ENCODE measurements at regions not wholly inside any gene's neighbourhood (a gene's known extent, or its start where the extent isn't known, plus 50 kb on each side); places are given as distances from the start of the nearest gene placed in this dataset.

DNA sequence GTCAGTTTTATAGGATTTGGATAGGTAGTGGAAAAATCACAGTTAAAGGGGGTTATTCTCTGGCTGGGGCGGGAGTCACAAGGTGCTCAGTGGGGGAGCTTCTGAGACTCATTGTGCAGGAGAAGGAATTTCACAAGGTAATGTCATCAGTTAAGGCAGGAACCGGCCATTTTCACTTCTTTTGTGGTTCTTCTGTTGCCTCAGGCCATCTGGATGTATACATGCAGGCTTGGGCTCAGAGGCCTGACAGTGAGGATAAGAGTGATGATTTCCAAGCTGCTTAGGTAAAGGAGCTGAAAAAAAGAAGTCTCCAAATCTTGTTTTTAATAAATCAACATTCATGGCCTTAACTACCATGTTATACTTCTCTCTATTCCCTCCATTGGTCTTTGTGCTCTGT lies 622.9 kb upstream of the ID4 start:
- H3K4me1 ChIP-seq (ENCODE audit: control insufficient read depth, insufficient read depth, low read length), result no peaks in the 10 kb centered on the region
- POLR2A ChIA-PET, result no interaction called here
- 0% methylated on average over 2 of the region's 2 CpGs for WGBS (ENCODE audit: insufficient coverage, insufficient replicate concordance, low lambda C conversion rate, missing lambda C conversion rate)
- intact Hi-C loops (cut with micrococcal nuclease; ENCODE audit: unreplicated experiment) (loop anchor here (5.0 kb wide), 1 partner anchor 617 kb away; no protein-coding TSS in a partner anchor), in situ Hi-C loops (cut with MboI) (no loop called here)
- H3K79me2 ChIP-seq (ENCODE audit: control insufficient read depth, insufficient read depth, low read length), result no peaks in the 10 kb centered on the region
- BruUV-seq (replicated peaks), result no TSS peak
- no peak overlapping the region for H3K4me2 ChIP-seq (ENCODE audit: control insufficient read depth, insufficient read depth)
- H3K36me3 ChIP-seq (ENCODE audit: control insufficient read depth in 2 of 2, insufficient read depth in 2 of 2, low read length in 1 of 2), result no peaks in the 10 kb centered on the region
- no peak overlapping the region for H3K27ac ChIP-seq (ENCODE audit: control insufficient read depth, insufficient read depth)
- RAD21 ChIA-PET (ENCODE audit: unreplicated experiment), result no interaction called here
- TF ChIP-seq, protein P1, sequence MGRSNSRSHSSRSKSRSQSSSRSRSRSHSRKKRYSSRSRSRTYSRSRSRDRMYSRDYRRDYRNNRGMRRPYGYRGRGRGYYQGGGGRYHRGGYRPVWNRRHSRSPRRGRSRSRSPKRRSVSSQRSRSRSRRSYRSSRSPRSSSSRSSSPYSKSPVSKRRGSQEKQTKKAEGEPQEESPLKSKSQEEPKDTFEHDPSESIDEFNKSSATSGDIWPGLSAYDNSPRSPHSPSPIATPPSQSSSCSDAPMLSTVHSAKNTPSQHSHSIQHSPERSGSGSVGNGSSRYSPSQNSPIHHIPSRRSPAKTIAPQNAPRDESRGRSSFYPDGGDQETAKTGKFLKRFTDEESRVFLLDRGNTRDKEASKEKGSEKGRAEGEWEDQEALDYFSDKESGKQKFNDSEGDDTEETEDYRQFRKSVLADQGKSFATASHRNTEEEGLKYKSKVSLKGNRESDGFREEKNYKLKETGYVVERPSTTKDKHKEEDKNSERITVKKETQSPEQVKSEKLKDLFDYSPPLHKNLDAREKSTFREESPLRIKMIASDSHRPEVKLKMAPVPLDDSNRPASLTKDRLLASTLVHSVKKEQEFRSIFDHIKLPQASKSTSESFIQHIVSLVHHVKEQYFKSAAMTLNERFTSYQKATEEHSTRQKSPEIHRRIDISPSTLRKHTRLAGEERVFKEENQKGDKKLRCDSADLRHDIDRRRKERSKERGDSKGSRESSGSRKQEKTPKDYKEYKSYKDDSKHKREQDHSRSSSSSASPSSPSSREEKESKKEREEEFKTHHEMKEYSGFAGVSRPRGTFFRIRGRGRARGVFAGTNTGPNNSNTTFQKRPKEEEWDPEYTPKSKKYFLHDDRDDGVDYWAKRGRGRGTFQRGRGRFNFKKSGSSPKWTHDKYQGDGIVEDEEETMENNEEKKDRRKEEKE (IDR thresholded peaks at IDR 0.05), result no peak
- H3K9ac ChIP-seq (ENCODE audit: control insufficient read depth, insufficient read depth, low read length), result no peak overlapping the region
- DNase-seq (ENCODE audit: low read depth, low spot score) (no peak), ATAC-seq (no peak), FAIRE-seq (no peak)
- no peaks in the 10 kb centered on the region for H4K20me1 ChIP-seq (ENCODE audit: control insufficient read depth, insufficient read depth)
- SMC1A ChIA-PET (ENCODE audit: uncharacterized antibody, unreplicated experiment), result no interaction called here
- H3K9me3 ChIP-seq (replicated peaks; ENCODE audit: control insufficient read depth, insufficient read depth, low read length), result no peaks in the 10 kb centered on the region; the same call in 2 of the 3 replicates
- H2AFZ ChIP-seq (ENCODE audit: control insufficient read depth, low read depth, low read length), result no peak overlapping the region
- no peak overlapping the region for H3K4me3 ChIP-seq
- CTCF ChIA-PET, result interaction anchor here (0.7 to 1.4 kb wide), 2 partner anchors 11 to 618 kb away, joined by 3 read pairs; no protein-coding TSS in a partner anchor
- no peaks in the 10 kb centered on the region for H3K27me3 ChIP-seq (replicated peaks in 1 of 2; ENCODE audit: control insufficient read depth in 2 of 2, insufficient read depth in 2 of 2, low read length in 1 of 2)

DNA sequence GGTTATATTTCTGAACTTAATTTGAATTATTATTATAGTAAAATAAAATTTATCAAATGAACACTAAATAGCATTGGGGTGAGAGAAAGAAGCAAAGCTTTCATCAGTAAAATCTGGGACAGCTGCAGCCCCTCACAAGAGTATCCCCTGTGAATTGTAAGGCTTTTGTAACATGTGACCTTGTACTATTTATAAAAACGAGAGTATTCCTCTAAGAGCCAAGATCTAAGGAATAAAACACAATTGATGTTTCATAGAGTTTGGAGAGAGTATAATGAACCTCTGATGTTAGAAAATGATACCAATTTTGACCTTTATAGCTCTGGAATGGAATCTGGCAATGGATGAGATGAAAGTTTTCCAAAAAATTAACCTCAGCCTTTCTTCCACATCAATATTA lies 617.2 kb upstream of the ID4 start:
- ChIA-PET SMC1A (ENCODE audit: uncharacterized antibody, unreplicated experiment) (no interaction called here), RAD21 (ENCODE audit: unreplicated experiment) (no interaction called here), CTCF (interaction anchor here (0.9 kb wide), 1 partner anchor 9 kb away, joined by 3 read pairs; no protein-coding TSS in a partner anchor), POLR2A (no interaction called here)
- H3K4me3 ChIP-seq, result no peak overlapping the region
- no peaks in the 10 kb centered on the region for H3K27me3 ChIP-seq (replicated peaks in 1 of 2; ENCODE audit: control insufficient read depth in 2 of 2, insufficient read depth in 2 of 2, low read length in 1 of 2)
- 0% methylated on average over 1 of the region's 1 CpG for WGBS (ENCODE audit: insufficient coverage, insufficient replicate concordance, low lambda C conversion rate, missing lambda C conversion rate)
- FAIRE-seq (no peak), ATAC-seq (no peak), DNase-seq (ENCODE audit: low read depth, low spot score) (no peak)
- H2AFZ ChIP-seq (ENCODE audit: control insufficient read depth, low read depth, low read length), result no peak overlapping the region
- no peaks in the 10 kb centered on the region for H4K20me1 ChIP-seq (ENCODE audit: control insufficient read depth, insufficient read depth)
- H3K27ac ChIP-seq (ENCODE audit: control insufficient read depth, insufficient read depth), result no peak overlapping the region
- H3K79me2 ChIP-seq (ENCODE audit: control insufficient read depth, insufficient read depth, low read length), result no peaks in the 10 kb centered on the region
- no peaks in the 10 kb centered on the region for H3K4me1 ChIP-seq (ENCODE audit: control insufficient read depth, insufficient read depth, low read length)
- no peaks in the 10 kb centered on the region for H3K9me3 ChIP-seq (replicated peaks; ENCODE audit: control insufficient read depth, insufficient read depth, low read length)
- TF ChIP-seq JUND (IDR thresholded peaks at IDR 0.05; ENCODE audit: low read depth, low read length), result no peak
- no peak for TF ChIP-seq SREBF1 (IDR thresholded peaks at IDR 0.05; ENCODE audit: low read length)
- TF ChIP-seq, protein P2, sequence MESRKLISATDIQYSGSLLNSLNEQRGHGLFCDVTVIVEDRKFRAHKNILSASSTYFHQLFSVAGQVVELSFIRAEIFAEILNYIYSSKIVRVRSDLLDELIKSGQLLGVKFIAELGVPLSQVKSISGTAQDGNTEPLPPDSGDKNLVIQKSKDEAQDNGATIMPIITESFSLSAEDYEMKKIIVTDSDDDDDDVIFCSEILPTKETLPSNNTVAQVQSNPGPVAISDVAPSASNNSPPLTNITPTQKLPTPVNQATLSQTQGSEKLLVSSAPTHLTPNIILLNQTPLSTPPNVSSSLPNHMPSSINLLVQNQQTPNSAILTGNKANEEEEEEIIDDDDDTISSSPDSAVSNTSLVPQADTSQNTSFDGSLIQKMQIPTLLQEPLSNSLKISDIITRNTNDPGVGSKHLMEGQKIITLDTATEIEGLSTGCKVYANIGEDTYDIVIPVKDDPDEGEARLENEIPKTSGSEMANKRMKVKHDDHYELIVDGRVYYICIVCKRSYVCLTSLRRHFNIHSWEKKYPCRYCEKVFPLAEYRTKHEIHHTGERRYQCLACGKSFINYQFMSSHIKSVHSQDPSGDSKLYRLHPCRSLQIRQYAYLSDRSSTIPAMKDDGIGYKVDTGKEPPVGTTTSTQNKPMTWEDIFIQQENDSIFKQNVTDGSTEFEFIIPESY (IDR thresholded peaks at IDR 0.05), result no peak
- TF ChIP-seq RUNX3 (IDR thresholded peaks at IDR 0.05; ENCODE audit: low read length), result no peak
- H3K36me3 ChIP-seq (ENCODE audit: control insufficient read depth in 2 of 2, insufficient read depth in 2 of 2, low read length in 1 of 2), result no peaks in the 10 kb centered on the region
- H3K4me2 ChIP-seq (ENCODE audit: control insufficient read depth, insufficient read depth), result no peak overlapping the region
- in situ Hi-C loops (cut with MboI) (no loop called here), intact Hi-C loops (cut with micrococcal nuclease; ENCODE audit: unreplicated experiment) (no loop called here)
- no TSS peak for BruUV-seq (replicated peaks)
- no peak overlapping the region for H3K9ac ChIP-seq (ENCODE audit: control insufficient read depth, insufficient read depth, low read length)

Measured in GM12878 (cell line).